H9 (cell line): ENCODE measurements at regions not wholly inside any gene's neighbourhood (a gene's known extent, or its start where the extent isn't known, plus 50 kb on each side); places are given as distances from the start of the nearest gene placed in this dataset.

Experiments used
- DNase-seq: peaks from one replicate; pipeline ENCODE4 v3.0.0-alpha.2; 2017
- H2AFZ ChIP-seq: one replicate; pipeline ENCODE4 v1.6.1; 2013; ENCODE audit warnings: mild to moderate bottlenecking, low read length, control low read depth, moderate library complexity
- H2AK5ac ChIP-seq: 2 replicates; pipeline ENCODE4 v1.6.1; 2013; ENCODE audit warnings: low read length, control low read depth, mixed read lengths; ENCODE audit not compliant: insufficient read length
- H2BK120ac ChIP-seq: one replicate; pipeline ENCODE4 v1.6.1; 2013; ENCODE audit warnings: low read depth, mild to moderate bottlenecking, low read length, control low read depth, inconsistent platforms; ENCODE audit not compliant: poor library complexity, severe bottlenecking
- H2BK12ac ChIP-seq: 2 replicates; pipeline ENCODE4 v1.6.1; 2013; ENCODE audit warnings: low read length, control low read depth, mixed read lengths, low read depth; ENCODE audit not compliant: insufficient read length
- H2BK15ac ChIP-seq: 2 replicates; pipeline ENCODE4 v1.6.1; 2013; ENCODE audit warnings: low read depth, low read length, control low read depth
- H2BK20ac ChIP-seq: one replicate; pipeline ENCODE4 v1.6.1; 2013; ENCODE audit warnings: low read depth, mild to moderate bottlenecking, low read length, control low read depth, inconsistent platforms; ENCODE audit not compliant: poor library complexity, severe bottlenecking
- H2BK5ac ChIP-seq: 2 replicates; pipeline ENCODE4 v1.6.1; 2013; ENCODE audit warnings: low read length, control low read depth, mixed read lengths; ENCODE audit not compliant: insufficient read length
- H3K14ac ChIP-seq: 2 replicates; pipeline ENCODE4 v1.6.1; 2013; ENCODE audit warnings: low read length, control low read depth; ENCODE audit not compliant: insufficient read depth
- H3K18ac ChIP-seq: 2 replicates; pipeline ENCODE4 v1.6.1; 2013; ENCODE audit warnings: low read depth, mild to moderate bottlenecking, mixed read lengths, low read length, control low read depth; ENCODE audit not compliant: insufficient read length
- H3K23ac ChIP-seq: 2 replicates; pipeline ENCODE4 v1.6.1; 2013; ENCODE audit warnings: low read length, control low read depth, mixed read lengths, low read depth; ENCODE audit not compliant: insufficient read length
- H3K23me2 ChIP-seq: 2 replicates; pipeline ENCODE4 v1.6.1; 2013; ENCODE audit warnings: low read depth, mild to moderate bottlenecking, mixed read lengths, low read length, control low read depth; ENCODE audit not compliant: insufficient read length, poor library complexity, severe bottlenecking
- H3K27ac ChIP-seq: 2 replicates; pipeline ENCODE4 v1.5.1; 2013; ENCODE audit warnings: low read length, control low read depth, mixed read lengths, low read depth; ENCODE audit not compliant: insufficient read length
- H3K27me3 ChIP-seq: 2 replicates; pipeline ENCODE4 v1.6.1; 2013; ENCODE audit warnings: low read length, control low read depth, inconsistent platforms; ENCODE audit not compliant: insufficient read depth
- H3K4ac ChIP-seq: 2 replicates; pipeline ENCODE4 v1.6.1; 2013; ENCODE audit warnings: low read depth, mild to moderate bottlenecking, control low read depth, inconsistent platforms, low read length, moderate library complexity
- H3K4me1 ChIP-seq: 2 replicates; pipeline ENCODE4 v1.6.1; 2013; ENCODE audit warnings: low read length, control low read depth, inconsistent platforms; ENCODE audit not compliant: insufficient read depth
- H3K4me2 ChIP-seq: 2 replicates; pipeline ENCODE4 v1.6.1; 2013; ENCODE audit warnings: low read length, control low read depth, mixed read lengths; ENCODE audit not compliant: insufficient read length, insufficient read depth
- H3K56ac ChIP-seq: 2 replicates; pipeline ENCODE4 v1.6.1; 2013; ENCODE audit warnings: low read depth, mild to moderate bottlenecking, mixed read lengths, low read length, control low read depth; ENCODE audit not compliant: insufficient read length
- H3K79me1 ChIP-seq: 2 replicates; pipeline ENCODE4 v1.6.1; 2013; ENCODE audit warnings: low read depth, mild to moderate bottlenecking, moderate library complexity, low read length, control low read depth, inconsistent platforms; ENCODE audit not compliant: insufficient read depth, poor library complexity, severe bottlenecking
- H3K79me2 ChIP-seq: 2 replicates; pipeline ENCODE4 v1.6.1; 2013; ENCODE audit warnings: low read length, control low read depth, inconsistent platforms; ENCODE audit not compliant: insufficient read depth
- H3K9ac ChIP-seq: 2 replicates; pipeline ENCODE4 v1.6.1; 2013; ENCODE audit warnings: low read length, control low read depth, mixed read lengths; ENCODE audit not compliant: insufficient read length; ENCODE audit errors: extremely low read depth
- H3K9me3 ChIP-seq: one replicate; pipeline ENCODE4 v1.6.1; 2013; ENCODE audit warnings: low read depth, low read length, inconsistent platforms; ENCODE audit not compliant: control insufficient read depth
- H3T11ph ChIP-seq: one replicate; pipeline ENCODE4 v1.6.1; 2013; ENCODE audit warnings: mild to moderate bottlenecking, low read length, control low read depth, inconsistent platforms
- H4K20me1 ChIP-seq: one replicate; pipeline ENCODE4 v1.6.1; 2013; ENCODE audit not compliant: control insufficient read depth, insufficient read length, insufficient read depth
- H4K5ac ChIP-seq: 2 replicates; pipeline ENCODE4 v1.6.1; 2013; ENCODE audit warnings: low read depth, mild to moderate bottlenecking, mixed read lengths, low read length, control low read depth; ENCODE audit not compliant: insufficient read length
- H4K8ac ChIP-seq: replicated peaks from 2 replicates; pipeline ENCODE4 v1.6.1; 2013; ENCODE audit warnings: low read length, control low read depth, mixed read lengths, low read depth; ENCODE audit not compliant: insufficient read length
- H4K91ac ChIP-seq: 2 replicates; pipeline ENCODE4 v1.6.1; 2013; ENCODE audit warnings: low read depth, mild to moderate bottlenecking, moderate library complexity, mixed read lengths, low read length, control low read depth; ENCODE audit not compliant: insufficient read length
- H3K27ac Mint-ChIP-seq, 3 experiments: 2 replicates in 2 of 3; 3 replicates in 1 of 3; pipeline ENCODE4 v1.8.0; 2020 to 2021; ENCODE audit warnings: mixed read lengths in 3 of 3, mild to moderate bottlenecking in 1 of 3, moderate library complexity in 1 of 3
- H3K27me3 Mint-ChIP-seq: 2 replicates; pipeline ENCODE4 v1.8.0; 2021; ENCODE audit warnings: low read depth, mild to moderate bottlenecking, moderate library complexity, mixed read lengths
- H3K36me3 Mint-ChIP-seq, 3 experiments: 2 replicates in 2 of 3; 3 replicates in 1 of 3; pipeline ENCODE4 v1.8.0; 2020 to 2021; ENCODE audit warnings: low read depth in 3 of 3, mixed read lengths in 3 of 3; ENCODE audit not compliant: insufficient read depth in 1 of 3
- H3K4me1 Mint-ChIP-seq, 2 experiments: 2 replicates each; pipeline ENCODE4 v1.8.0; 2020; ENCODE audit warnings: mixed read lengths in 2 of 2
- H3K4me3 Mint-ChIP-seq, 2 experiments: 2 replicates in 1 of 2; 3 replicates in 1 of 2; pipeline ENCODE4 v1.8.0; 2020 to 2021; ENCODE audit warnings: mild to moderate bottlenecking in 2 of 2, mixed read lengths in 2 of 2, moderate library complexity in 1 of 2
- H3K9me3 Mint-ChIP-seq, 2 experiments: 2 replicates in 1 of 2; 3 replicates in 1 of 2; pipeline ENCODE4 v1.8.0; 2020; ENCODE audit warnings: mild to moderate bottlenecking in 2 of 2, mixed read lengths in 2 of 2, moderate library complexity in 1 of 2
- CTCF ChIP-seq: fragments of 200-600 bp; sonication (generic); conservative IDR thresholded peaks from 3 replicates; pipeline ENCODE4 v1.8.0; 2021; ENCODE audit warnings: antibody characterized with exemption, mild to moderate bottlenecking
- WGBS: extraction: QIAGEN DNeasy Blood & Tissue Kit; methylation state at CpG from one replicate; pipeline ENCODE4 v1.1.7; 2013; ENCODE audit warnings: missing lambda C conversion rate, low lambda C conversion rate, mixed read lengths; ENCODE audit not compliant: insufficient read length; ENCODE audit errors: extremely low coverage; 5-methylcytosine and 5-hydroxymethylcytosine counted together

GRCh38 chr14:61106959-61107641, 126.1 kb downstream of the SLC38A6 start:
- TF ChIP-seq CTCF: peak; percentile 58
- Histone ChIP-seq H3K4ac (no peak overlapping the region), H3K18ac (no peak overlapping the region), H3K79me1 (no peaks in the 10 kb centered on the region), H3K4me2 (no peak overlapping the region), H2BK12ac (no peak overlapping the region), H3K23ac (no peak overlapping the region), H2BK120ac (no peak overlapping the region), H3K23me2 (no peaks in the 10 kb centered on the region), H3K27me3 (no peaks in the 10 kb centered on the region), H3K56ac (no peak overlapping the region), H2BK20ac (no peak overlapping the region), H2BK5ac (no peak overlapping the region), H4K91ac (no peak overlapping the region), H3K4me1 (peaks cover 26% of the 10 kb centered on the region), H3T11ph (no peak overlapping the region), H2BK15ac (no peak overlapping the region), H4K20me1 (no peaks in the 10 kb centered on the region), H4K5ac (no peak overlapping the region), H3K79me2 (no peaks in the 10 kb centered on the region), H2AK5ac (no peak overlapping the region), H4K8ac (no peak overlapping the region), H3K9ac (no peak overlapping the region), H3K27ac (no peak overlapping the region), H2AFZ (no peak overlapping the region), H3K14ac (no peak overlapping the region), H3K9me3 (no peaks in the 10 kb centered on the region)
- Mint-ChIP-seq H3K4me1 (peaks cover 53% of the 10 kb centered on the region in 2 experiments), H3K9me3 (peaks cover 3 to 7% of the 10 kb centered on the region in 2 experiments; a peak in 4 of 5 replicates), H3K4me3 (no peak overlapping the region), H3K27me3 (peaks cover 3% of the 10 kb centered on the region; the same call in 1 of the 2 replicates), H3K27ac (peak overlapping the region in 1 of 3 experiments; percentile 57; a peak in 3 of 7 replicates), H3K36me3 (peaks cover 5 to 16% (median 7%) of the 10 kb centered on the region in 3 experiments; a peak in 6 of 7 replicates)
- DNase-seq: peak; percentile 50
- no CpG with 5 or more reads among the region's 14 CpGs for WGBS
